ENCODE measurements at regions not wholly inside any gene's neighbourhood (a gene's known extent, or its start where the extent isn't known, plus 50 kb on each side); places are given as distances from the start of the nearest gene placed in this dataset.

DNA sequence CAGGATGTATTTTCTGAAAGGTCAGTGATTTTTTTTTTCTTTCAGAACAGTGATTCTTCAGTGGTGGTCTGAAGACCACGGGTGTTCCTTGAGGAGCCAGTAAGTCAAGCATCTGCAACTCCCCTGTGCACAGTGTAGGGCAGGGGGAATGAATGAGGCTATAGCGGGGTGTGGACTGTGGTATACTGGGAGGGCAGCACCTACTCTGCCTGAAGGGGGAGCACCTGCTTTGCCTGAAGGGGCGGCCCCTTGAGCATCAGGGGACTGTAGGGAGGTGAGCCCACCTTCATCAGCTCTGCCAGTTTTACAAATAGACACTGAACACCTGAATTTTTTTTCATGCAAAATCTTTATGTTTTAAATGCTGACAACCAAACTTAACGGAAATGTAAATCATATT lies 77.5 kb upstream of the RIPOR2 start:
- FAIRE-seq = no peak

DNA sequence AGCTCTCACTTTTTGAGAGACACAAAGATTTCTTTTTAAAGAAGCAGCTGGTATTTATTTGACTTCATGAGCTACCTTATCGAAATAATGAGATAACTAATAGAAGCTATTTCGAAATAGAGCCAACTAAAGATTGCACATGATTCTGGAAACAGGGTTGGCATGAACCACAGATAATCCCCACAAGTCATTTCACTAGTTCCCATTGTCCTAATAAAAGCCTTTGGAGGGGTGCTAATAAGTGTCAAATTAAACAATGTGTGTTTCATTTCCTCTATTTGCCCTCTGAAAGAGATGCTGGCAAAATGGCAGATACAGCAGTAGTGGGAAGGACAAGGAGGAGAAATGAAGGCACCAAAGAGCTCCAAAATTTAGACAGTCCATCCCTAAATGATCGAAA lies 78.6 kb upstream of the RIPOR2 start:
- no peak for FAIRE-seq
- TF ChIP-seq, protein P1, sequence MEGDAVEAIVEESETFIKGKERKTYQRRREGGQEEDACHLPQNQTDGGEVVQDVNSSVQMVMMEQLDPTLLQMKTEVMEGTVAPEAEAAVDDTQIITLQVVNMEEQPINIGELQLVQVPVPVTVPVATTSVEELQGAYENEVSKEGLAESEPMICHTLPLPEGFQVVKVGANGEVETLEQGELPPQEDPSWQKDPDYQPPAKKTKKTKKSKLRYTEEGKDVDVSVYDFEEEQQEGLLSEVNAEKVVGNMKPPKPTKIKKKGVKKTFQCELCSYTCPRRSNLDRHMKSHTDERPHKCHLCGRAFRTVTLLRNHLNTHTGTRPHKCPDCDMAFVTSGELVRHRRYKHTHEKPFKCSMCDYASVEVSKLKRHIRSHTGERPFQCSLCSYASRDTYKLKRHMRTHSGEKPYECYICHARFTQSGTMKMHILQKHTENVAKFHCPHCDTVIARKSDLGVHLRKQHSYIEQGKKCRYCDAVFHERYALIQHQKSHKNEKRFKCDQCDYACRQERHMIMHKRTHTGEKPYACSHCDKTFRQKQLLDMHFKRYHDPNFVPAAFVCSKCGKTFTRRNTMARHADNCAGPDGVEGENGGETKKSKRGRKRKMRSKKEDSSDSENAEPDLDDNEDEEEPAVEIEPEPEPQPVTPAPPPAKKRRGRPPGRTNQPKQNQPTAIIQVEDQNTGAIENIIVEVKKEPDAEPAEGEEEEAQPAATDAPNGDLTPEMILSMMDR (IDR thresholded peaks at IDR 0.05; ENCODE audit: insufficient read depth, low read length, severe bottlenecking) = no peak

More for the DNA sequence above, 77.5 kb upstream of the RIPOR2 start:
- TF ChIP-seq, protein P1 (IDR thresholded peaks at IDR 0.05; ENCODE audit: insufficient read depth, low read length, severe bottlenecking) = peak; percentile 16
- no peaks in the 10 kb centered on the region for H3K27me3 ChIP-seq (ENCODE audit: control insufficient read depth, insufficient read depth, low read length)
- H3K36me3 ChIP-seq (ENCODE audit: control insufficient read depth, insufficient read depth, low read length) = no peaks in the 10 kb centered on the region
- no peak for DNase-seq (ENCODE audit: low read depth)
- no peak overlapping the region for H3K4me3 ChIP-seq (ENCODE audit: low read depth, low read length)

DNA sequence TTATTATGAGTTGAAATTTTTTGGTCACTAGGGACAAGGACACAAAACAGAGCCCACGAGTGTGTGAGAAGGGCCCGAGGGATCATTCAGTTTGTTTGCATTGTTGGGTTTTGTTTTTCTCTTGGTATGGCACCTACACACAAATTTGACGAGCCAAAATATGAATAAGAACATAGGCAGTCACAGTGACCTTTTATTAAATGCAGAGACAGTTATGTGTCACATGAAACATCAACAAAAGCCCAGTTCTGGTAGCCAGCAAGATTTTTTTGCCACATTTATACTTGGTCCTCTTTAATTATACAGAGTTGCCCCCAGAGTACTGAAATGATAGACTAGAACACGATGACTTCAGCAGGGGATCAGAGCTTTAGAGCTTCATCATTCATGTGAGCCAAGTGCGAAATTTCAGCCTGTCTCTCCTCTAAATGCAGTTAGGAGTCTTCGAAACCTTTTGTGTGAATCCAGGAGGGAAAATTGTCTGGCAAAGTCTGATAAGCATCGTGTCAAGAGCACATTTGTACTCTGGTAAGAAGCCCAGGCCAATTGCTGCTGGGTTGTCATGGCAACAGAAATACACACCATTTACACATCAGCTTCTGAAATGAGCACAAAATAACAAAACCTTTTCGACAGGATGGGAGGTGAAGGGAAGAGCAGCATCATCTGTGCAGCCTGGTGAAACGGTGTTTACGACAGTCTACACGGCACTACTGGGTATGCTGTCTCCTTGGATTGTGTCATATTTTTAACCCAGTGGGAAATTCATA lies 79.2 kb upstream of the RIPOR2 start:
- Histone ChIP-seq H3K36me3 (ENCODE audit: control insufficient read depth, insufficient read depth, low read length) (no peaks in the 10 kb centered on the region), H3K4me3 (ENCODE audit: low read depth, low read length) (no peak overlapping the region), H3K27me3 (ENCODE audit: control insufficient read depth, insufficient read depth, low read length) (no peaks in the 10 kb centered on the region)
- FAIRE-seq = no peak
- DNase-seq (ENCODE audit: low read depth) = no peak
- TF ChIP-seq, protein P1 (IDR thresholded peaks at IDR 0.05; ENCODE audit: insufficient read depth, low read length, severe bottlenecking) = no peak

More for the DNA sequence above, 78.6 kb upstream of the RIPOR2 start:
- no peaks in the 10 kb centered on the region for H3K36me3 ChIP-seq (ENCODE audit: control insufficient read depth, insufficient read depth, low read length)
- H3K4me3 ChIP-seq (ENCODE audit: low read depth, low read length) = no peak overlapping the region
- DNase-seq (ENCODE audit: low read depth) = no peak
- no peaks in the 10 kb centered on the region for H3K27me3 ChIP-seq (ENCODE audit: control insufficient read depth, insufficient read depth, low read length)

DNA sequence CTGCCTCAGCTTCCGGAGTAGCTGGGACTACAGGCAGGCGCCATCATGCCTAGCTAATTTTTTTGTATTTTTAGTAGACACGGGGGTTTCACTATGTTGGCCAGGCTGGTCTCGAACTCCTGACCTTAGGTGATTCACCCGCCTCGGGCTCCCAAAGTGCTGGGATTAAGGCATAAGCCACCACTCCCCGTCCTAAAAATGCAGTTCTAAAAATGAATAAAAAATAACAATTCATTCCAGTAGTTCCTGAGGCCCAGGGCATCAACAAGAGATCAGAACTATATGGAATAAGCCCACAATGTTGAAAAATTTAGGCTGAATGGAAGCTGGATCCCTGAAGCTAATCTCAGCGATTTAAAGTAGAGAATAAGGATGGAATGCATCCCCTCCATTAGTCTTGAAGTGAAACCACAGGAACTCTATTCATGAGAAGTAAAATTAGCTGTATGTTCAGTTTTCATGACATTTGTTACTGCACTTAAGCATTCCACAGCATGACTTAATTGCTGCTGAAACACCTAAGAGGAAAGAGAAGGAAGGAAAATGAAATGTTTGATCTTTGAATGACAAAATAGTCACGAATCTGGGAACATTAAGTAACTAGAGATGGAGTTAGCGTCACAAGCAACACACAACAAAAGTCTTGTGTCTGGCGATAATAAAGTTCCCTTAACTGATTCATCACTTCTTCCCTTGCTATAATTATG lies 80.4 kb upstream of the RIPOR2 start:
- FAIRE-seq = no peak
- Histone ChIP-seq H3K27me3 (ENCODE audit: control insufficient read depth, insufficient read depth, low read length) (no peaks in the 10 kb centered on the region), H3K4me3 (ENCODE audit: low read depth, low read length) (no peak overlapping the region), H3K36me3 (ENCODE audit: control insufficient read depth, insufficient read depth, low read length) (no peaks in the 10 kb centered on the region)
- DNase-seq (ENCODE audit: low read depth) = no peak
- TF ChIP-seq, protein P1 (IDR thresholded peaks at IDR 0.05; ENCODE audit: insufficient read depth, low read length, severe bottlenecking) = no peak

DNA sequence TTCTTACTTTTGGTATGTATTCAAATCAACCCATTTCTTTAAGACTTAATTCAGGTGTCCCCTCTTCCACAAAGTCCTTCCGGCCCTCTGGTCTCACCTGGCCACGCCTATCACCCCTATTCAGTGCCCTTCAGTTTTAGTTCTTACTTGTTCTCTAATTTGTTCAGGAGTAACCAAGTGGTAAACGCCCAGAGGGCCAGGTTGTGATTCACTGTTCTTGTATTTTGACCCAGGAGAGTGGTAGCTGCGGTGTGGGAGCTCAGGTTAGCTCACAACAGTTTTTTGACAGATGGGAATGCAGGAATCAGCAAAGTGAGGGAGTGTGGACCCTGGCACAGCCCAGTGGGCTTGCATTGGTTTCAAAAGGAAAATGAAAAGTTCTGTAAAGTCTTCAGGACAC lies 81.7 kb upstream of the RIPOR2 start:
- TF ChIP-seq, protein P1 (IDR thresholded peaks at IDR 0.05; ENCODE audit: insufficient read depth, low read length, severe bottlenecking) = no peak

More for the DNA sequence above, 81.7 kb upstream of the RIPOR2 start:
- FAIRE-seq (no peak), DNase-seq (ENCODE audit: low read depth) (peak; percentile 85)
- Histone ChIP-seq H3K4me3 (ENCODE audit: low read depth, low read length) (no peak overlapping the region), H3K27me3 (ENCODE audit: control insufficient read depth, insufficient read depth, low read length) (no peaks in the 10 kb centered on the region), H3K36me3 (ENCODE audit: control insufficient read depth, insufficient read depth, low read length) (no peaks in the 10 kb centered on the region)

Measured in bronchial epithelial cell (primary cell).